H7 (cell line): ENCODE measurements at regions not wholly inside any gene's neighbourhood (a gene's known extent, or its start where the extent isn't known, plus 50 kb on each side); places are given as distances from the start of the nearest gene placed in this dataset.

Experiments used
- DNase-seq: peaks from one replicate; pipeline ENCODE4 v3.0.0; 2012
- H3K27me3 ChIP-seq: 2 replicates; pipeline ENCODE4 v1.6.0; 2011; ENCODE audit warnings: mild to moderate bottlenecking, low read length; ENCODE audit not compliant: control insufficient read depth, insufficient read depth
- H3K36me3 ChIP-seq: replicated peaks from 2 replicates; pipeline ENCODE4 v1.5.1; 2011; ENCODE audit warnings: low read length; ENCODE audit not compliant: control insufficient read depth, insufficient read depth
- H3K4me3 ChIP-seq: 2 replicates; pipeline ENCODE4 v1.5.1; 2011; ENCODE audit warnings: low read depth, mild to moderate bottlenecking, control low read depth, low read length, moderate library complexity; ENCODE audit not compliant: insufficient read depth

- Histone ChIP-seq H3K4me3 (no peak overlapping the region), H3K36me3 (no peaks in the 10 kb centered on the region), H3K27me3 (no peaks in the 10 kb centered on the region)
- no peak for DNase-seq
Observed at GRCh38 chr1:209008586-209008985, 574.9 kb upstream of the CAMK1G start.

GRCh38 chr1:209010475-209011230, 572.9 kb upstream of the CAMK1G start:
- Histone ChIP-seq H3K36me3 (no peaks in the 10 kb centered on the region), H3K4me3 (no peak overlapping the region), H3K27me3 (no peaks in the 10 kb centered on the region)
- no peak for DNase-seq

- Histone ChIP-seq H3K36me3 (no peaks in the 10 kb centered on the region), H3K4me3 (no peak overlapping the region), H3K27me3 (no peaks in the 10 kb centered on the region)
- DNase-seq: no peak
Observed at GRCh38 chr1:209012443-209013196, 570.9 kb upstream of the CAMK1G start.

GRCh38 chr1:209015092-209015491, 568.4 kb upstream of the CAMK1G start:
- no peak for DNase-seq
- Histone ChIP-seq H3K36me3 (no peaks in the 10 kb centered on the region), H3K27me3 (no peaks in the 10 kb centered on the region), H3K4me3 (no peak overlapping the region)

DNA sequence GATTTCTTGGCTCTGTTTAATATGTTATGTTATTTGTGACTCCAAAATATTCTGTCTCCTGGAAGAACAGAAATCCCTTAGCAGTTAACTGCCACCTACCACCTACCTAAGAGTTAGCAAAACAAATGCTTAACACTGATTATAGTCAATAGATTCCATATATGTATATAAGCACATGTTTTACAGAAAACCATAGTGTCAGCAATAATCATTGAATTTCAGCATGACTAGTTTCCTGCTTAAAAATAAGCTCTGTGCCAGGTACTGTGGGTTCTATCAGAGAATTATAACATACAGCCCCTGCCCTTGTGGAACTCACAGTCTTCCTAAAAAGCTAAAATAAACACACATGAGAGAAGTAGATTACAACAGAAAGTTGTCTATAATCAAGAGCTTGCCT, 561.9 kb upstream of the CAMK1G start:
- no peak overlapping the region for H3K4me3 ChIP-seq
- DNase-seq: no peak
- H3K27me3 ChIP-seq: no peaks in the 10 kb centered on the region
- H3K36me3 ChIP-seq: no peaks in the 10 kb centered on the region

GRCh38 chr1:209023790-209024189, 559.7 kb upstream of the CAMK1G start:
- DNase-seq: no peak
- Histone ChIP-seq H3K27me3 (no peaks in the 10 kb centered on the region), H3K4me3 (no peak overlapping the region), H3K36me3 (no peaks in the 10 kb centered on the region)

- H3K4me3 ChIP-seq: no peak overlapping the region
- DNase-seq: no peak
- H3K36me3 ChIP-seq: no peaks in the 10 kb centered on the region
- H3K27me3 ChIP-seq: no peaks in the 10 kb centered on the region
Observed at GRCh38 chr1:209029737-209030136, 553.8 kb upstream of the CAMK1G start.

DNA sequence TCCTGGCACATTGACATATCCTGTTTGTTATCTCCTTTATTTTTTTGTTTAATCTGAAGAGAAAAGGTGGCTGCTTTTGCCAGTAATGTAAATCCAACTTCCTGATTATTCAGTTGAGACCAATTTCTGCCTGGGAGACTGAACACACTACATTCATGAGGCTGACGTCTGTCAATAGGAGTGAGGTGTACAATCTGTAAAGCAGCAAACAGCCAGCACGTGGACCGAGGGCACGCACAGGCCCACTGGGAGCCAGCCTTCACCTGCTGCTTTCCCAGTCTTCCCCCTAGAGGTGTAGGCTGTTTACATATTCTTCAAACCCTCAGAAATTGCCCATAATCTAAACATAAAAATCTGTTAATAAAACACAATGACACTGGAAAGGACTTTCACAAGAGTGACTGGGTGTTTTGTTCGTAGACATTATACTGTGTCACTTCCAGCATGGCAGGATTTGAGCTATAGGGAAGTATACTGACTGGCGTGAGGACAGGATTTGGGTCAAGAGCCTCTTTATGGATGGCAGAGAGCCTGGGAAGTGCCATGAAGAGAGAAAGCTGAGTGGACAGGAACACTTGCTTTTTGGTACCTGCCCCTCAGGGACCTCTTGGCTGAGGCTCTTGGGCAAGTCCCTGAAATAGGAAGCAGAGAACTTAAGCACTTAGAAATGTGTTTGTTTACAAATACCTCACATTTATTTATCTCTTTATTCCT, 552.9 kb upstream of the CAMK1G start:
- no peaks in the 10 kb centered on the region for H3K27me3 ChIP-seq
- H3K4me3 ChIP-seq: no peak overlapping the region
- no peaks in the 10 kb centered on the region for H3K36me3 ChIP-seq
- no peak for DNase-seq

DNA sequence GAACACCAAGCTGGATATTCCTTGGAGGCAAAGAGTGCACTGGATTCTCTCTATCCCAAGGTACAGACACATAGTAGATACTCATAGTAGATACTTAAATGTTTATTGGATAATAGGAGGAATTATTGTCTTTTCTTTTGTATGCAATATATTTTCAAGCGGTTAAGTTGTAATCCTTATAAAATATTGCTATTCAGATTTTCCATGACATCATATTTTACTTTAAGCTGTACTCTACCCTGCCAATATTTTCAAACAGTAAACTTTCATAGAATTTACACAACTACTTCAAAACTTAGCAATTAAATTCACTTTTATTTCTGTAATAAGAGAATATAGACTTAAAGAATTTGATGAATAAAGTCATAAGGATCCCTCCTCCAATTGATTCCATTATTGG, 546.5 kb upstream of the CAMK1G start:
- Histone ChIP-seq H3K36me3 (no peaks in the 10 kb centered on the region), H3K27me3 (no peaks in the 10 kb centered on the region), H3K4me3 (no peak overlapping the region)
- no peak for DNase-seq

DNA sequence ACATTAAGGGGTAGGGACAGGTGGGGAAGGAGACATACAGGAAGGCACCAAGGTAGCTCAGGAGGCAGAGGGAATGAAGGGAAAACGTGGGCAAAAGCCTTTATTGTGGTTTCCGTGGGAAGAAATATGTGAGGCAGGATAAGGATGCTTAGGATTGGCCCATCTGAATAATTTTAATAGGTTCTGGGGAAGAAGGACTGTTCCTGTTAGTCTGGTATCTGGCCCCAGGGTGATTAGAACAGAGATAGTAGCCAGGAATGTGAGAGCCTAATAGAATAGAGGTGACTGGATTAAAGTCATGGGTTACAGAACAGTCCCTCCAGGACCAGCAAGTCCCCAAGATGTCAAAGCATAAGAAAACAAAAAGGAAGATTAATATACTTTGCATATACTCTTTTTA, 545.2 kb upstream of the CAMK1G start:
- Histone ChIP-seq H3K27me3 (no peaks in the 10 kb centered on the region), H3K36me3 (no peaks in the 10 kb centered on the region), H3K4me3 (no peak overlapping the region)
- DNase-seq: no peak

DNA sequence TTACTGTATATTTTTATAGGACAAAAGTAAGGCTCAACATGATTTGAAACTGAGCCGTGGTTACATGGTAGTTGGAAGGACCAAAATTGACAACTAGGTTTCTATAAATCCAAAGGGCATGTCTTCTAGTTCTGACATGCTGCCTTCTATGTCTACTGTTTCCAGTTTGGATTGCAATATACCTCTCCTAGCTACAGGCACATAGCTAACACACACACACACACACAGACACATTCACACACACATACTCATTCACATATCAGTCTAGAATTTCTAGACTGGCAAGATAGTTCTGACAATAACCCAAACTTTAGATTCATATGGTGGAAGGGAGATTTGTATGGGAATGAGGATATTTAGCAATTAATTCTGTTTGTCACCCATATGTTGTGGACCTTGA, 544.8 kb upstream of the CAMK1G start:
- Histone ChIP-seq H3K36me3 (no peaks in the 10 kb centered on the region), H3K27me3 (no peaks in the 10 kb centered on the region), H3K4me3 (no peak overlapping the region)
- DNase-seq: no peak

DNA sequence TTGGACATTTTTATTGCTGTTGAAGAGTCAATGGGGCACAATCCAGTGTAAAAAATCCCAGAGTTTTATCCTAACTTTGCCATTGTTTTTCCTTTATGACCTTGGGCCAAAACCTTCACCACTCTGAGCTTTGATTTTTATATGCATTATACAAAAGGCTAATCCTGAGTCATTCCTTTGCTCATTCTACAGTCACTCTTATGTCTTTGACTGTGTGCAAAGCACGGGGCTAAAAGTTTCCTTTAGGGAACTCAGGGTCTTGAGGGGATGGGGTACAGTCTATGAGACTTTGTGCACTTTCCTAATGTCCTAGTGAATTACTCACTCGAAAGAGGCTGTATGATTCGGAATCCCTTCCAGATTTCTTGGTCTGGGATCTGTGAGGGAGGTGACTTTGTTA, 543.2 kb upstream of the CAMK1G start:
- Histone ChIP-seq H3K4me3 (no peak overlapping the region), H3K36me3 (no peaks in the 10 kb centered on the region), H3K27me3 (no peaks in the 10 kb centered on the region)
- DNase-seq: no peak

DNA sequence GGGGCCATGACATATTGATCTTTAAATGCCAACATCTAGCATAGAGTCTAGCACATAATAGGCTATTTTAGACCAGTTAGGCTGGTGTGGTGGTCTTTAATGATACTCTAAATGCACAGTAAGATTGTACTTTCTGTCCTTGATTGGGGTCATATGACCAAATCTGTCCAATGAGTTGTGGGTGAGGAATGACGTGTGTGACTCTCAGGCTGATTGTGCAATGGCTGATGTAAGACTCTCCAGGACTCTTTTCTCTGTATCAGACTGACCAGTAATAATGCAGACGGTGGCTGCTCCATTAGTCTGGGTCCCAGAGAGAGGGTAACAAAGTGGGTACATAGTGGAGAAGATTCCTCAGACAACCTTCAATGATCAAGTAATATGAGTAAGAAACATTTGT, 541.6 kb upstream of the CAMK1G start:
- Histone ChIP-seq H3K27me3 (no peaks in the 10 kb centered on the region), H3K4me3 (no peak overlapping the region), H3K36me3 (no peaks in the 10 kb centered on the region)
- no peak for DNase-seq

GRCh38 chr1:209042413-209042812, 541.1 kb upstream of the CAMK1G start:
- no peak overlapping the region for H3K4me3 ChIP-seq
- H3K27me3 ChIP-seq: no peaks in the 10 kb centered on the region
- no peaks in the 10 kb centered on the region for H3K36me3 ChIP-seq
- DNase-seq: no peak
